H4 (cell line): ENCODE measurements at regions not wholly inside any gene's neighbourhood (a gene's known extent, or its start where the extent isn't known, plus 50 kb on each side); places are given as distances from the start of the nearest gene placed in this dataset.

Source experiments
- DNase-seq: peaks from one replicate; pipeline ENCODE4 v3.0.0-alpha.2; 2015; ENCODE audit warnings: low spot score

- no peak for DNase-seq
Observed at GRCh38 chrY:13167698-13168097, 263.0 kb downstream of the DDX3Y start.

GRCh38 chrY:13168257-13168656 lies 263.6 kb downstream of the DDX3Y start:
- DNase-seq, result no peak
